Stimulated activated naive CD4-positive, alpha-beta T cell (primary cell): ENCODE measurements at regions not wholly inside any gene's neighbourhood (a gene's known extent, or its start where the extent isn't known, plus 50 kb on each side); places are given as distances from the start of the nearest gene placed in this dataset.
A peak's percentile ranks its signal among the peaks of the same experiment; 100 is the strongest.
"Not testable (repeated sequence)": the region's sequence is repeated elsewhere in the genome, so short reads cannot be mapped to it uniquely, and the experiment has no call there.

ENCODE experiments used
- DNase-seq, 6 experiments: peaks; one replicate each; lab custom pipeline; 2025; lab: John Stamatoyannopoulos, UW

DNA sequence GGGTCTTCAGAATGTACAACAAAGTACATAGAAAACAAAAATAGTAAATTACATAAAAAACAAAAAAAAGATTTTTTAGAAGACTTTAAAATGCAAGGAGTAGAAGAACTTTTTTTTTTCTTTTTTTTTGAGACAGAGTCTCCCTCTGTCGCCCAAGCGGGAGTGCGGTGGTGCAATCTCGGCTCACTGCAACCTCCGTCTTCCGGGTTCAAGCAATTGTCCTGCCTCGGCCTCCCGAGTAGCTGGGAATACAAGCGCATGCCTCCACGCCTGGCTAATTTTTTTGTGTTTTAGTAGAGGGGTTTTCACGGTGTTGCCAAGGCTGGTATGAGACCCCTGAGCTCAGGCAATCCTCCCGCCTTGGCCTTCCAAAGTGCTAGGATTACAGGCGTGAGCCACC is 104.5 kb upstream of the ZC3H15 start:
- DNase-seq, result no peak

DNA sequence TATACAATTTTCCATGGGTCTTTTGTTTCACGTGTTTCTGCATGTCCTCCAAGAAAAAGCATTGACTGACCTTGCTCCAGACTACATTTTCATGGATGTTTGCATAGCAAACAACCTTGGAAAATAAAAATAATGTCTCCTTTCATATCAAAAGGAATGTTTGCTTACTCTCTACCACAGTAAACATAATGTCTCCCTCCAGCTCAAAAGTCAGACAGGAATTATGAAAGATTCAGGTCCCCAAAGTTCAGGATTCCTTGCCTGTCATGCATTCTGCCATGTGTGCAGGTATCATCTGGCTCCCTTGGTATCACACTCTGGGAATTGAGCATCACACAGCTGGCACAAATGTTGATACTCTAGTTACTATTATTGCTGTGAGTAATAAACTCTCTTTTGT is 103.1 kb upstream of the ZC3H15 start:
- DNase-seq, result no peak

DNA sequence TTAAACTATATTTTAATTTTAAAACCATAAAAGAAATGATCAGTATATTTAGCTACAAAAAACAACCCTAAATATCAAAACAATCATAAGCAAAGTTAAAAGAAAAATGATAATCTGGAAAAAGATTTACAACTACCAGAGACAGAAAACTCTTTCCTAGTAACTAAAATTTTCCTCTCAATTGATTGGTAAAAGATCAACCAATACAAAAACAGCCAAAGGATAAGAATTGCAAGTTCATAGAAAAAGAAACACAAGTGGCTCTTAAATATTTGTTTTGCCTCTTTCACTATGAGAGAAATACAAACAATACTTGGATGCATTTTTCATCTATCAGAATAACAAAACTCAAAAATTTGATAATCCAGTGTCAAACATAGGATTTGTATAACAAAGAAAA is 101.8 kb upstream of the ZC3H15 start:
- DNase-seq, result no peak

DNA sequence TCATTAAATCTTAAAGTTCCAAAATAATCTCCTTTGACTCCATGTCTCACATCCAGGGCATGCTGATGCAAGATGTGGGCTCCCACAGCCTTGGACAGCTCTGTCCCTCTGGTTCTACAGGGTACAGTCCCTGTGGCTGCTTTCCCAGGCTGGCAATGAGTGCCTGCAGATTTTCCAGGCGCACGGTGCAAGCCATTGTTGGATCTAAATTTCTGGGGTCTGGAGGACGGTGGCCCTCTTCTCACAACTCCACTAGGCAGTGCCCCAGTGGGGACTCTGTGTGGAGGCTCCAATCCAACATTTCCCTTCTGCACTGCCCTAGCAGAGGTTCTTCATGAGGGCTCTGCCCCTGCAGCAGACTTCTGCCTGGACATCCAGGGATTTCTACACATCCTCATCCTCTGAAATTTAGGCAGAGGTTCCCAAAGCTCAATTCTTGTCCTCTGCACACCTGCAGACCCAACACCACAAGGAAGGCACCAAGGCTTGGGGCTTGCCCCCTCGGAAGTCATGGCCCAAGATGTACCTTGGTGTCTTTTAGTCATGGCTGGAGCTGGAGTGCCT is 100.3 kb upstream of the ZC3H15 start:
- DNase-seq, result not testable (repeated sequence)

DNA sequence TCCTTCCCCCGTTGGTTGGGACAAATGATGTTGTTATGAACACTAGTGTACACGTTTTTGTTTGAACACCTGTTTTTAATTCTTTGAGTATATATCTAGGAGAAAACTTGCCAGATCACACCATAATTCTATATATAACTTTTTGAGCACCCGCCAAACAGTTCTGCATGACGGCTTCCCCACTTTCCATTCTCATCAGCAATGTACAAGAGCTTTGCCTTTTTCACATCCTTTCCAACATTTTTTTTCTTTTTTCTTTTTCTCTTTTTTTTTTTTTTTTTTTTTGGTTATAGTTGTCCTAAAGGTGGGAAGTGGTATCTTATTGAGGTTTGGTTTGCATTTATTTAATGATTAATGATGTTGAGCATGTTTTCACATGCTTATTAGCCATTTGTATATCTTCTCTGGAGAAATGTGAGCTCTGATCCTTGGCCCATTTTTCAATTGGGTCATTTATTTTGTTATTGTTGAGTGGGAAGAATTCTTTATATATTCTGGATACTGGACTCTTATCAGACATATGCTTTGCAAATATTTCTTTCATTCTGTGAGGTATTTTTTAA is 86.9 kb upstream of the ZC3H15 start:
- DNase-seq, result no peak

DNA sequence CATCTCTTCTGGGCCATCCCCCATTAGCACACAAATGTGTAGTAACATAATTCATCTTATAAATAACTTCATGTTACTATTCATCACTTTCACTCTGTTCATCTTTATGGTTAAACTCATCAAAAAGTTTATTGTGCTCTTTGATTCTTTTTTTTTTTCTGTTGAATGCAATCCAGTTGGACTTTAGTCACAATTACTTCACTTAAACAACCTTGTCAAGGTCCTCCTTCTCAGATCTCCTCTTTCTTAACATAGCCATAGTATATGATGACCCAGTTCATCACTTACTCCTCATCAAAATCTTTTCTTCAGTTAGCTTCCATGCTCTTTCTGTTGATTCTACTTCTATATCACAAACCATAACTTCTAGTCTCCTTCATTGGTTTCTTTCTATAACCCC is 80.2 kb upstream of the ZC3H15 start:
- no peak for DNase-seq

DNA sequence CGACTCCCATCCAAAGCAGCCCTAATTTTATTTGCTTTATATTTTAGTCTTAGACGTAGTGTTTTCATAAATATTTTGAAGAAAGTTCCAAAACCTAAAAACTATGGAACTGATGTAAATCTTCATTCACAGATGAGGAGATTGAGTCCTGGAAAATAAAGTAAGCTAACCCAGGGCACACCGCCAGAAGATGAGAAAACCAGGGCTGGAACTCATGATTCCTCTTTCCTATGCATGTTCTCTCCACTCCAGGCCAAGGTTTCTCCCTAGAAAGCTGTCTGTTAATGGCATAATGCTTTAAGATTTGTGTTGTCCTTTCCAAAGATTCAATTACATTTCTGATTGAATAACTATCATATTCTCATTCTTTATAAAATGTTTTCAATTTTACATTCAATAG is 78.4 kb upstream of the ZC3H15 start:
- no peak for DNase-seq

DNA sequence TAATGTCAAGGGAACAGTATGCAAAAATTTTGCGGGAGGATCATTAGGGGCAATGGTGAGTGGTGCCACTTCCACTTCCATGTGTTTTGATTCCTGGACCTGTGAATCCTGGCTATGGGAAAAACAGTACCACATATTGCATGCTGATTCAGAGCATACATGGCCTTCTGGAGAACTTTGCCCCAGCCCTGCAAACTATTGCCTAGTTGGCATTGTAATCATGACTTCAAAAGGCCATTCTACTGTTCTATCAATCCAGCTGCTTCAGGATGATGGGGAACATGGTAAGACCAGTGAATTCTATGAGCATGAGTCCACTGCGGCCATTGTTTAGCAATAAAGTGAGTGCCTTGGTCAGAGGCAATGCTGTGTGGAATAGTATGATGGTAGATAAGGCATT is 75.3 kb upstream of the ZC3H15 start:
- DNase-seq, result no peak

DNA sequence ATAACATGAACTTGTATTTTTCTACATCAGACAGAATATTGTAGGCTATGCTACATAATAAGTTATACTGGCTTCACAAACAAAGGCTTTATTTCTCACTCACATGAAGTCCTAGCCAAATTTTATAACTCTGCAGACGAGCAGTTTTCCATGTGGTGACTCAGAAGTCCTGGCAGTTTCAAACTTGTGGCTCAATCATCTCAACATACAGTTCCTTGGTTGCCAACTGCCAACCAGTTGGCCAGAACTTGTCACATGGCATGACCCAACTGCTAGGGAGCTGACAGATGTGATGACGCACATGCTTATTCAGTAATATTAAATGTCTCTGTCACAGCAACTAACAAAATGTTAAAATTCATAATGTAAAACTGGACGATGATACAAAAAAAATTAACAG is 63.8 kb upstream of the ZC3H15 start:
- no peak for DNase-seq

DNA sequence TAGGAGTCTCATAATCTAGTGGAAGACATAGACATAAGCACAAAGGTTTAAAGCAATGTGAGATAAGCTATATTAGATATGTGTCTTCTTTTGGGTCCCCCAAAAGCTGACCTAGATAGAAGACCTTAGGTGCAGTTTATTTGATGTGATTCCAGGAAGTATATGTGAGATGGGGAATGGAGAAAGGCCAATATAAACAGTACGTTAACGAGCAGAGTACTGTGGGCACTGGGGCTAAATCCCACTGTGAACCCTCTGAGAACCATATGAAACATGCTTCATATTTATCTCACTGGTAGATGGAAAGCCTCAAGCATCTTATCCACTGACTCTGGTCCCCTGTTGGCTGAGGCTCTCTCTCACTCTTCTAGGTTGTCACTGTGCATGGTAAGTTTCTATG is 62.6 kb upstream of the ZC3H15 start:
- no peak for DNase-seq

DNA sequence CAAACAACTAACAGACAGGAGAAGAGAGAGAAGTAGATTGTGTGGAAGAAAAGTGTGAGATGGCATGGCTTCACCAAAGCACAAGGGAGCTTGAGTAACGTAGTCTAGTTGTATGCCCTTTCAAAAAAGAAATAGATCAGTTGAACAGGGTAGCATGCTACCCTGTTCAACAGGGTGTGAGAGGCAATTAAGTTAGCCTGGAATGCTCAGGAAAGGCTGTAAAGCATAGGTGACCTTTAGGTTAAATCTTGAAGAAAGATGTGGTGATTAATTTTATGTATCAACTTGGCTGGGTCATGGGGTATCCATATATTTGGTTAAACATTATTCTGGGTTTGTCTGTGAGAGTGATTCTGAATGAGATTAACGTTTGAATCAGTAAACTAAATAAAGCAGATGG is 61.8 kb upstream of the ZC3H15 start:
- no peak for DNase-seq

DNA sequence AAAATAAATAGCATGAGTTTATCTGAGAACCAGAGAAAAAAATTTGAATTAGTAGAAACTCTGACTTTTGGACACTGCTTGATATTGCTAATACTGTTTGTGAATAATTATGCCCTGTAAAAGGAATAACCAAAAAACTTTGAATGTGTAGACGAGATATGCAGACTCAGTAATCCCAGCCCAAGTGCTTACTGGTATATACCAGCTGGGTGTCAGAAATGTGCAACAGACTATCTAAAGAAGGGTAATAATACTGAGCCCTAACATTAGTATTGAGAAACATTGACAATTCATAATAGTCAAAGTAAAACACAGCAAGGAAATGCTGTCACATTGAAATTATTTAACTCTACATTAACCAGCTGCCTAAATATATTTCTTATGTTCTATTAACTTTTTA is 60.5 kb upstream of the ZC3H15 start:
- no peak for DNase-seq

DNA sequence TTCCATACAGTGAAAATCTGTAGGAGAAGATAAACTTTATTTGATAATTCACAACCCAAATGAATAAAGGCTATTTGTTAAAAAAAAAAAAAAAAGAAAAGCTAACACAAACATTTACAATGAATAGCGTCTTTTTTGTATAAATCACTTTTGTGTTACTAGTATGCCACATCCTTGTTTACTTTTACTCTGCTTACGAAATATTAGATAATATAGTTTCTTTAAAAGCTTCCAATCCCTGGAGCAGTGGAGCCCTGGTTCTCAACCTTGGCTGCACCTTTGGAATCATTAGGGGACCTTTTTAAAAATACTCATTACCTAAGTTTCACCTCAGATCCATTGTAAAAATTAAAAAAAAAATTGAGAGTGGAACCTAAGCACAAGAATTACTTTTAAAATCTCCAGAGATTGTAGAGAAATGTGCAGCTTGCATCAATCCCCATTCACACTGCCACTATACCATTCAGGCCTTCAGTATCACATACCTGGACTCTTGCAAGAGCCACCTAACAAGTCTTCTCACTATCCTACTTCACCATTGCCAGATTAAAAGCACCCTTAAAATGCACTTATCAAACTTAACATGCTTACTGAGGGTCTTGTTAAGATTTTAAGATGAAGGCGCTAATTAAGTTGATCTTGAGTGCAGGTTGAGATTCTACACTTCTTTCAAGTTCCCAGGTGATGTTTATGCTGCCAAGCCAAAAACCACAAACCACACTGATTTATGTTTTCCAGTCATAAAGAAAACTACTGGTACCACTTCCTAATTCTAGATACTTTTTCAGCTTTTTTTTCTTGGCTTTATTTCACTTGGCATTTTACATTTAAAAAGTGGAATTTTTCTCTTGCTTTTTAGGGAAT is 59.7 kb upstream of the ZC3H15 start:
- peak in 2 of 6 experiments; percentile 12 to 21 for DNase-seq

DNA sequence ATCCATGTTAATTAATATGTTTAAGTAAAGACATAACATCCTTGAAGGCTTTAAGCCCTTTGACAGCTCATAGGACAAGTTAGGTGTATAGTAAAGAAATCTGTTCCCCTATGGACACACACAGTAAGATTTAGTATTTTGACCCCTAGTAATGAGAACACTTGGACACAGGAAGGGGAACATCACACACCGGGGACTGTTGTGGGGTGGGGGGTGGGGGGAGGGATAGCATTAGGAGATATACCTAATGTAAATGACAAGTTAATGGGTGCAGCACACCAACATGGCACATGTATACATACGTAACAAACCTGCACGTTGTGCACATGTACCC is 59.1 kb upstream of the ZC3H15 start:
- DNase-seq, result not testable (repeated sequence)

DNA sequence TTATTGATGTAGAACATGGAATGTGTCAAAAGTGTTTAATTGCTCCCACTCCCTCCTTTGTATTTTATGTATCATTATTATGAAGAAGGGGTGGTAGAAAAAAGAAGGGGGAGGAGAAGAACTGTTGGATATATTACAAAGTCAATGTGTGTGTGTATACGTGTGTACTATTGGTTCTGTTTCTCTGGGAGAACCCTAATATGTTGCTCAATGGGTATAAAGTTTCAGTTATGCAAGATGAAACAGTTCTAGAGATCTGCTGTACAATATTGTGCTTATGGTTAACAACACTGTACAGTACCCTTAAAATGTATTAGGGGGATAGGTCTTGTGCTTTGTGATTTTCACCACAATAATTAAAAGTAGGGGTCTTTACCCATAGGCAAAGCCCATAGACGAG is 58.1 kb upstream of the ZC3H15 start:
- DNase-seq, result no peak

DNA sequence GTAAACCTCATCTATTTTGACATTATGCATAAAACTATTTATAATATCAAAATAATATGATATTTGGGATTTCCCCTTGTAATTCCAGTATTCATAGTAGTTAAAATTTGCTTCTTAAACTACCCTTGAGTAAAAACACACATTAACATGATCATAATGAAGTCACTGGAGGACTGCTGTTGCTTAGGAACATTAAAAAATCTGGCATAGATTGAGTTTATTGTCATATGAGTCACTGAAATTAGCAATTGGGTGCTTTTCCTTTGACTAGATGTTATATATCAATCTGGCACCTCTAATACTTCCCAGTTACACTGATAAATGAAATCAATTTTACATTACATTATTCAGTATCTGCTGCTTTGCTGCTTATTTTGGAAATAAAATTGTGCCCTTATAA is 57.0 kb upstream of the ZC3H15 start:
- no peak for DNase-seq

DNA sequence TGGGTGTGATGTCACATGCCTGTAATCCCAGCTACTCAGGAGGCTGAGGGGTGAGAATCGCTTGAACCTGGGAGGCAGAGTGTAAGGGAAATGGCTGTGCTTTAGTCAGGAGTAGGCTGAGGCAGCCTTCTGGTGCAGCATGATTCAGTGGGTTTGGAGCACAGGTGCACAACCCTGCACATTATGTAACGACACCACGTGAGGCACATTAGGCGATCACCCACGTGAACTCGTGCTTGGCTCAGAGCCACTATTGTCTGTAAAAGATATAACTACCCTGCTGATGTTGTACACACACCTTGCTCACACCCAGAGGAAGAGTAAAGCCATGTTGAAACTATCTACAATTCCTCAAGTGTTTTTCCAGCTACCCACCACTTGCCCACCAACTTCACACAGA is 54.8 kb upstream of the ZC3H15 start:
- no peak for DNase-seq

DNA sequence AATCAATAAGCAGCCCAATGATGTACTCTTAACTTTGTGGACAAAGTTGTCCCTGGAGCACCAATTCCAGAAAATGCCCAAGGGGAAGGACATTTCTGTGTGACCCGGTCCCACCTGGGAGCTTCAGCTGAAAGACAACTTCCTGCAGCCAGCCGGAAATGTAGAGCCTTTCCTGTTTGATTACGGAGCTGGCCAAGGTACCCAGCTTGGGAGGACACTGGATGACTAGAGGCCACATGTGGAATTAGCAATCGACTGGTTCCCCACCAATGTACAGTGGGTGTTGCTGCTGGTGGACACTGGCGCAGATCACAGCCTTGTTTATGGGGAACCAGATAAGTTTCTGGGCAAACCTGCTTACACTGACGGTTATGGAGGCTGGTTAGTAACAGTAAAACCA is 53.0 kb upstream of the ZC3H15 start:
- DNase-seq, result no peak

DNA sequence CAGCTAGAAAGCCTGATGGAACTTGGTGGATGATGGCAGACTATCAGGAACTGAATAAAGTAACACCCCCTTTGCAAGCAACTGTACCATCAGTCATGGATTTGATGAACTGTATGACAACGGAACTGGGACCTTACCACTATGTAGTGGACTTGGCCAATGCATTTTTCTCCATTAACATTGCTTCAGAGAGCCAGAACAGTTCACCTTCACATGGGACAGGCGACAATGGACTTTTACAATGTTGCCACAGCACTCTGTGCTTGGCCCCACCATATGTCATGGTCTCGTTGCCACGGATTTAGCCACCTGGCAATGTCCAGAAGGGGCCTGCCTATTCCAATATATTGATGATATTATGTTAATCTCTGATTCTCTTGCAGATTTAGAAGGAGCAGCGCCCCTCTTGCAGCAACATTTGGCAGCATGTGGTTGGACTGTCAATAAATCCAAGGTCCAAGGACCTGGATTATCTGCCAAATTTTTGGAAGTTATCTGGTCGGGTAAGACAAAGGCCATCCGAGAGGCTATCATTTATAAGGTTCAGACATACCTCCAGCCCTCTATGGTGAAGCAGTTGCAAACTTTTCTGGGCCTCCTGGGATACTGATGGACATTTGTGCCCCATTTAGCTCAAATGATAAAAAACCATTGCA is 52.2 kb upstream of the ZC3H15 start:
- no peak for DNase-seq
